ENCODE measurements at regions not wholly inside any gene's neighbourhood (a gene's known extent, or its start where the extent isn't known, plus 50 kb on each side); places are given as distances from the start of the nearest gene placed in this dataset.
"Not testable (repeated sequence)": the region's sequence is repeated elsewhere in the genome, so short reads cannot be mapped to it uniquely, and the experiment has no call there.

- H3K27me3 ChIP-seq, result no peaks in the 10 kb centered on the region
- no peaks in the 10 kb centered on the region for H3K36me3 ChIP-seq (replicated peaks in 1 of 2)
- no peaks in the 10 kb centered on the region for H3K4me1 ChIP-seq (replicated peaks in 1 of 2)
- no peaks in the 10 kb centered on the region for H3K9me3 ChIP-seq (replicated peaks in 1 of 3)
- H3K27ac ChIP-seq, result no peak overlapping the region
- intact Hi-C loops (cut with DNase I), result no loop called here
- no peak for DNase-seq
- 51 to 70% (median 61%) methylated on average over 5 of the region's 5 CpGs for WGBS, 4 donors
- no peak overlapping the region for H3K4me3 ChIP-seq
- no peak for TF ChIP-seq CTCF (IDR thresholded peaks at IDR 0.05)
- no peak for TF ChIP-seq POLR2A (IDR thresholded peaks at IDR 0.05)
These were observed 76.9 kb upstream of the SFSWAP start for GRCh38 chr12:131634037-131634436.

DNA sequence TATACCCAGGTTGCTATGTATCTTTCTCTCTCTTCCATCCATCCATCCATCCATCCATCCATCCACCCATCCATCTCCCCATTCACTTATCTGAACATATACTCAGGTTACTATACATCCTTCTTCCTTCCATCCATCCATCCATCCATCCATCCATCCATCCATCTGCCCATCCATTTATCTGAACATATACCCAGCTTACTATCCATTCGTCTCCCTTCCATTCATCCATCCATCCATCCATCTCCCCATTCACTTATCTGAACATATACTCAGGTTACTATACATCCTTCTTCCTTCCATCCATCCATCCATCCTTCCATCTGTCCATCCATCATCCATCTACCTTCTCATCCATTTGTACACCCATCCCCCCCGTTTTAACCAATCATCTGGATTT is 75.9 kb upstream of the SFSWAP start:
- H3K4me3 ChIP-seq; H3K4me1 ChIP-seq (replicated peaks in 1 of 2); H3K36me3 ChIP-seq (replicated peaks in 1 of 2); H3K9me3 ChIP-seq (replicated peaks in 1 of 3); intact Hi-C loops (cut with DNase I); H3K27ac ChIP-seq; H3K27me3 ChIP-seq; DNase-seq: not testable (repeated sequence)
- WGBS, 4 donors, result 55 to 65% (median 61%) methylated on average over 2 of the region's 2 CpGs

- WGBS, 4 donors, result 63 to 75% (median 70%) methylated on average over 5 to 6 of the region's 6 CpGs
- H3K4me1 ChIP-seq (replicated peaks in 1 of 2), result no peaks in the 10 kb centered on the region
- intact Hi-C loops (cut with DNase I), result no loop called here
- TF ChIP-seq CTCF (IDR thresholded peaks at IDR 0.05), result no peak
- no peak for TF ChIP-seq POLR2A (IDR thresholded peaks at IDR 0.05)
- H3K4me3 ChIP-seq, result no peak overlapping the region
- no peak overlapping the region for H3K27ac ChIP-seq
- no peaks in the 10 kb centered on the region for H3K9me3 ChIP-seq (replicated peaks in 1 of 3)
- H3K27me3 ChIP-seq, result no peaks in the 10 kb centered on the region
- no peaks in the 10 kb centered on the region for H3K36me3 ChIP-seq (replicated peaks in 1 of 2)
- peak in 1 of 7 donors; percentile 5 for DNase-seq
These were observed 75.3 kb upstream of the SFSWAP start for GRCh38 chr12:131635491-131636122.

GRCh38 chr12:131636266-131636665 is 74.6 kb upstream of the SFSWAP start:
- DNase-seq, result peak in 1 of 7 donors; percentile 20
- WGBS, 4 donors, result 85 to 95% (median 88%) methylated on average over 8 of the region's 8 CpGs
- no peaks in the 10 kb centered on the region for H3K4me1 ChIP-seq (replicated peaks in 1 of 2)
- H3K27me3 ChIP-seq, result no peaks in the 10 kb centered on the region
- no peak for TF ChIP-seq CTCF (IDR thresholded peaks at IDR 0.05)
- TF ChIP-seq POLR2A (IDR thresholded peaks at IDR 0.05), result no peak
- no peak overlapping the region for H3K27ac ChIP-seq
- H3K9me3 ChIP-seq (replicated peaks in 1 of 3), result no peaks in the 10 kb centered on the region
- intact Hi-C loops (cut with DNase I), result no loop called here
- H3K4me3 ChIP-seq, result no peak overlapping the region
- H3K36me3 ChIP-seq (replicated peaks in 1 of 2), result no peaks in the 10 kb centered on the region

Data from adrenal gland (tissue), 9 donors.